HepG2 (cell line): ENCODE measurements at regions not wholly inside any gene's neighbourhood (a gene's known extent, or its start where the extent isn't known, plus 50 kb on each side); places are given as distances from the start of the nearest gene placed in this dataset.

Source experiments
- ARID5B ChIP-seq: IDR thresholded peaks from 2 replicates; pipeline ENCODE4 v1.4.0; 2020; ENCODE audit warnings: mild to moderate bottlenecking, missing genetic modification reagents
- CHCHD3 ChIP-seq: sonication (generic); formaldehyde crosslinking; IDR thresholded peaks from 2 replicates; pipeline ENCODE4 v1.8.0; 2022; ENCODE audit warnings: mild to moderate bottlenecking, missing genetic modification reagents, moderate library complexity
- ELF3 ChIP-seq: IDR thresholded peaks from 2 replicates; pipeline ENCODE4 v1.6.1; 2016; ENCODE audit warnings: missing genetic modification reagents, missing compliant biosample characterization
- FOXA1 ChIP-seq, 2 experiments: fragments of 450-650 bp in 1 of 2; sonication (generic) in 1 of 2; formaldehyde crosslinking in 1 of 2; IDR thresholded peaks; 2 replicates each; pipeline versions ENCODE4 v1.4.0 to v1.6.1; 2016 to 2020; ENCODE audit warnings: missing genetic modification reagents in 1 of 2
- FOXA3 ChIP-seq: IDR thresholded peaks from 2 replicates; pipeline ENCODE4 v1.6.1; 2016; ENCODE audit warnings: missing genetic modification reagents, missing compliant biosample characterization
- GATA4 ChIP-seq: sonication (generic); IDR thresholded peaks from 2 replicates; pipeline ENCODE4 v1.6.1; 2016; ENCODE audit warnings: antibody characterized with exemption, low read depth, borderline replicate concordance
- NR0B2 ChIP-seq: sonication (generic); formaldehyde crosslinking; IDR thresholded peaks from 2 replicates; pipeline ENCODE4 v1.4.0; 2020; ENCODE audit warnings: mild to moderate bottlenecking, missing genetic modification reagents
- ZHX1 ChIP-seq: sonication (generic); formaldehyde crosslinking; IDR thresholded peaks from 2 replicates; pipeline ENCODE4 v1.8.1; 2022; ENCODE audit warnings: low read depth, mild to moderate bottlenecking, missing genetic modification reagents

DNA sequence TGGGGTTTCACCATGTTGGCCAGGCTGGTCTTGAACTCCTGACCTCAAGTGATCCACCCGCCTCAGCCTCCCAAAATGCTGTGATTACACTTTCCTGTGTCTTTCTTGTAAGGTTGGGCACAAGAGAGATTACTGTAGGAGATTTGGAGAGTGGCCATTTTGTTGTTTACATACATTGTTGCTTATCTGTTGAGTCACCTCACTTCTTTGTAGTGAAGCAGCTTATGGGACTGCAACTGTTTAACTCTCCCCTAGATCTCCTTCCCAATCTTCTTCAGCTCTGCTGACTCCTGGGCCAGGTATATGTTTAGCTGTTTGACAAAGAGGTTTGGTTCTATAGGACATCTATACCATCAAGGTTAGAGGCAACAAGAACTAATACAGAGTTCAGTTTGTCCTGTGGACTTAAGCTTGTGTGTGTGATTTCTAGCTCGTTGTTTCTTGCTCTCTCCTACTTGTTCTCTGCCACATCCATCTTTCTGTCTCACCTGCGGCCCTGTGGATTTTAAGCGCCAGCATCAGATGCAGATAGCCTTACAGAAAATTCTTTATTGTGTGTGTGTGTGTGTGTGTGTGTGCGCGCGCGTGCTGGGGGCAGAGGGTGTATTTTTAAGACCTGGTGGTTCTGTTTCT is 95.4 kb downstream of the HAUS1 start (continued):
- TF ChIP-seq ZHX1, result no peak
- no peak for TF ChIP-seq CHCHD3 (CRISPR knock-in tag)
- peak; percentile 29; the same call in 1 of the 2 replicates for TF ChIP-seq ARID5B
- TF ChIP-seq NR0B2 (CRISPR knock-in tag), result no peak
- peak; percentile 77 for TF ChIP-seq FOXA3
- TF ChIP-seq GATA4, result no peak
- TF ChIP-seq FOXA1 (IDR thresholded peaks at IDR 0.05), result no peak
- peak; percentile 64 for TF ChIP-seq FOXA1 (CRISPR knock-in tag; IDR thresholded peaks at IDR 0.05)
- no peak for TF ChIP-seq ELF3 (CRISPR knock-in tag)
